GM19324 (cell line): ENCODE measurements at regions not wholly inside any gene's neighbourhood (a gene's known extent, or its start where the extent isn't known, plus 50 kb on each side); places are given as distances from the start of the nearest gene placed in this dataset.

Experiments
- ATAC-seq: cut with Tn5 transposase; IDR thresholded peaks from one replicate; pipeline ENCODE4 v1.9.1; 2021; ENCODE audit warnings: mild to moderate bottlenecking, moderate library complexity; ENCODE audit not compliant: unreplicated experiment, low FRiP score

GRCh38 chr9:118963674-118964073, 405.6 kb downstream of the BRINP1 start:
- no peak for ATAC-seq

GRCh38 chr9:118967901-118968300, 401.3 kb downstream of the BRINP1 start:
- no peak for ATAC-seq

GRCh38 chr9:118975736-118976135, 393.5 kb downstream of the BRINP1 start:
- no peak for ATAC-seq

- ATAC-seq: no peak
Observed at GRCh38 chr9:118976160-118976559, 393.1 kb downstream of the BRINP1 start.

GRCh38 chr9:118984607-118985006, 384.6 kb downstream of the BRINP1 start:
- no peak for ATAC-seq

GRCh38 chr9:118985851-118986250, 383.4 kb downstream of the BRINP1 start:
- ATAC-seq: no peak

- ATAC-seq: no peak
Observed at GRCh38 chr9:118987167-118987566, 382.1 kb downstream of the BRINP1 start.

GRCh38 chr9:118990949-118991348, 378.3 kb downstream of the BRINP1 start:
- ATAC-seq: no peak

- ATAC-seq: no peak
Observed at GRCh38 chr9:118991366-118992285, 377.6 kb downstream of the BRINP1 start.

GRCh38 chr9:118992813-118993794, 376.1 kb downstream of the BRINP1 start:
- no peak for ATAC-seq

- no peak for ATAC-seq
Observed at GRCh38 chr9:118993965-118994364, 375.3 kb downstream of the BRINP1 start.

- ATAC-seq: no peak
Observed at GRCh38 chr9:119002491-119002890, 366.7 kb downstream of the BRINP1 start.

- no peak for ATAC-seq
Observed at GRCh38 chr9:119003201-119003611, 366.0 kb downstream of the BRINP1 start.

- ATAC-seq: no peak
Observed at GRCh38 chr9:119003882-119004617, 365.2 kb downstream of the BRINP1 start.

GRCh38 chr9:119004618-119004990, 364.6 kb downstream of the BRINP1 start:
- no peak for ATAC-seq

- no peak for ATAC-seq
Observed at GRCh38 chr9:119005162-119005561, 364.1 kb downstream of the BRINP1 start.

- ATAC-seq: no peak
Observed at GRCh38 chr9:119009249-119009648, 360.0 kb downstream of the BRINP1 start.

GRCh38 chr9:119020284-119020683, 349.0 kb downstream of the BRINP1 start:
- ATAC-seq: no peak

- no peak for ATAC-seq
Observed at GRCh38 chr9:119020730-119021333, 348.4 kb downstream of the BRINP1 start.

- ATAC-seq: no peak
Observed at GRCh38 chr9:119026120-119026519, 343.1 kb downstream of the BRINP1 start.
